Bone marrow (tissue), 2 donors: ENCODE measurements at regions not wholly inside any gene's neighbourhood (a gene's known extent, or its start where the extent isn't known, plus 50 kb on each side); places are given as distances from the start of the nearest gene placed in this dataset.

Experiments used
- DNase-seq, 2 donors: peaks; one replicate each; lab custom pipeline; 2025; lab: John Stamatoyannopoulos, UW

DNA sequence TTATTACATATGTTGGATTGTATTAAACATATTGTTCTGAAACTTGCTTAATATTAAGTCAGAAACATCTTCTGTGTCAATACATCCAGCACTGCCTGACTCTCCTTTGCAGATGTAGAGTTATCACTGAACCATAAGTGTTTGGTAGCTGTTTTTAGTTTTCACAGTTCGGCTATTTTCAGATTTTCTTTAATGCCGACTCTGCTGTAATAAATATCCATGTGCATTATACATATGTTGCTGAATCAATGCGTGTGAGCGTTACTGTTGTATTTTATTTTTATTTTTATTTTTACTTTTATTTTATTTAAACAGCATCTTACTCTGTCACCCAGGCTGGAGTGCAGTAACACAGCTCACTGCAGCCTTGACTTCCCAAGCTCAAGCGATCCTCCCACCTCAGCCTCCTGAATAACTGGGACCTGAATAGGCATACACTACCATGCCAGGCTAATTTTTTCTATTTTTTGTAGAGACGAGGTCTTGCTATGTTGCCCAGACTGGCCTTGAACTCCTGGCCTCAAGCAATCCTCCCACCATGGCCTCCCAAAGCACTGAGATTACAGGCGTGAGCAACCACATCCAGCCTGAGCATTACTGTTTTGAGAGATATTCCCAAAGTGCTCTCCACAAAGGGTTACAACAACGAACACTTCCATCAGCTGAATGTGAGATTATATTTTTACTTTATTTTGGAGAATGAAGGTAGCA is 50.7 kb upstream of the NOCT start:
- DNase-seq = no peak

DNA sequence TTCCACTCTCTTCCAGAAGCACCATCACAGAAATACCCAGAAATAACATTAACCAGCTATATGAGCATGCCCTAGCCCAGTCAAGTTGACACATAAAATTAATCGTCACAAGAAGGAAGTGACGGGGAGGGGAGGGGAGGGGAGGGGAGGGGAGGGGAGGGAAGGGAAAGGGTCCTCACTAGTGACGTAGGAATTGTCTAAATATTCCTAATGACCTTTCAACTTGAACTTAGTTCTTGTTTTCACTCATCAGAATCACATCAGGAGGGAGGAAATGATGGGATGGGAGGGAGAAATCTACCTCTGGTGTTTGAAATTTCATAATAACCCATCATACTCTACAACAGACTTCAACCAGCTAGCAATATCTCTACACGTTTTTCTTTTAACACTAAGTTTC is 52.2 kb upstream of the NOCT start:
- no peak for DNase-seq

DNA sequence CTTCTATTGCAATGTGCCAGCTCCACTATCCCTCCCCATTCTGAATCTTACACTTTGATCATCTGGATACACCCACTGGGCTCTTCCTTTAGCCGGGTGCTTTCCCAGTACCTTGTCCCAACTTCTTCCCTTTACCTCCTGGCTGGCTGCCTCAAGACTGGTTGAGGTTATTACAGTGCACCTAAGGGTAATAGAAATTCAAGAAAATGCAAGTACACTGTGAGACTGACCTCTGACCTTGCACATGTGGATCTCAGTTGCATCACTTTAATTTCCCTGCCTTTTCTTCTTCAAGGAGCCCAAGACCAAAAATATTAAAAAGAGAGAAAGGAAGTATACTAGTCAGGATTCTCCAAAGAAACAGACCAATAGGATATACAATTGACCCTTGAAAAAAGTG is 53.9 kb upstream of the NOCT start:
- DNase-seq = no peak

DNA sequence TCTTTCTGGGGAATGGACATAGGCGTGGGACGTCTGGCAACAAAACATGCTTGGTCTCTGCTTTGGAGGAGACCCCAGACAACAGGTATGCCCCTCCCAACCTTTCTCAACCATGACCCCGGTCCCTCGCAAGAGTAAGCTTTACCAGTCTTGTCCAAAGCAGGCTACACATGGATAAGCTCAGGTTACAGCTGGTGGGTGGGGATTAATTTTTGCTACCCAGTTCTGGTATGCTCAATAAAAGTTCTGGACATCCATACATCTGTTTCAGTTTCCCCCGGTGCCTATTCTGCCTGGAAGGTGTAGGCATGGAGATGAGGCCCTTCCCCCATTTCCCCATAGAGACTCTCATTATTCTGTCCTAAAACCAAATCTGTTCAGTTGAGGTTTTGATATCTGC is 54.5 kb upstream of the NOCT start:
- no peak for DNase-seq

DNA sequence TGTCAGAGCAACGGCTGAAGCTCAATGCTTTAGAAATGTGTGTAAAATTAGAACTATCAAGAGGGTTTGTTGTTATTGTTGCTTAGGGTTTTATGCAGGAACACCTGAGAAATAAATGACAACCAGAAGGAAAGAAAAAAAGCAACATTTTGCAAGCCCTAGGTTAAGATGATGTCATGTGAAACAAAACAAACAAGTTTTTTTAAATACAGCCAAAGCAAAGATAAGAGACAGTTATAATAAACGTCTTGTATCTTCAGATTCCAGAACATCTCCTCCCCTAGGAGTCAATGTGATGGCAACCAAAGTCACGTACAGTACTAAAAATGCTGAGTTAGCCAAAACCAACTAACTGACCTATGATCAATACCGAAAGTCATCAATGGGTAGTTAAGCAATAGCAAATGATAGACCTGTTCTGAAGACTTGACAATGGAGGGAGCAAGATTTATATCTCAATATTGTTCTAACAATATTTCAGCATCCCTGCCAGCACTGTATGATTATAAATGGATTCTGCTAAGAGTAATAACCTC is 55.3 kb upstream of the NOCT start:
- no peak for DNase-seq

DNA sequence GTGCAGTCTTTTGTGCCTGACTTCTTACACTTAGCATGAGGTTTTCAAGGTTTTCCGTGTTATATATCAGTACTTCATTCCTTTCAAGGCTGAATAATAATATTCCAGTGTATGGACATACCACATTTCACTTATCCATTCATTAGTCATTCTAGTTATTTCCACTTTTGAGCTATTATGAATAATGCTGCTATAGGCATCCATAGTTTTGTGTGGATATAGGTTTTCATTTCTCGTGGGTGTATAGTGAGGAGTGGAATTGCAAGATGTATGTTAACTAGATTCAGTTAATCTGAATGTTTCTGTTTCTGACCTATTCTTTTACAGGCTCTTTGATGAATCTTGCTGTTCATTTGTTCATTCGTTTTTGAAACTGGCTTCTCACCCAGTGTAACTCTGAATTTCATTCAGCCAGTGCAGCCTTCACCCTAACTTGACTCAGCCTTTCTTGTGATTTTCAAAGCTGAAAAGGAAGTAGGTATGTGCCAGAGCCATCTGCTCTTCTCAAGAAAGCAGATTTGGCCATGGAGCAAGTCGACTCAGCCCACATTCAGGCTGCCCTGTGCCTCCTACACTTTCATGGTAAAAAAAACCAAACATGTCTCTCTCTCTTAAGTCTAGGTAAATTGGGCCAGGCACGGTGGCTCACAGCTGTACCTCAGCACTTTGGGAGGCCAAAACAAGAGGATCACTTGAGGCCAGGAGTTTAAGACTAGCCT is 56.3 kb upstream of the NOCT start:
- DNase-seq = peak in 1 of 2 donors; percentile 37

DNA sequence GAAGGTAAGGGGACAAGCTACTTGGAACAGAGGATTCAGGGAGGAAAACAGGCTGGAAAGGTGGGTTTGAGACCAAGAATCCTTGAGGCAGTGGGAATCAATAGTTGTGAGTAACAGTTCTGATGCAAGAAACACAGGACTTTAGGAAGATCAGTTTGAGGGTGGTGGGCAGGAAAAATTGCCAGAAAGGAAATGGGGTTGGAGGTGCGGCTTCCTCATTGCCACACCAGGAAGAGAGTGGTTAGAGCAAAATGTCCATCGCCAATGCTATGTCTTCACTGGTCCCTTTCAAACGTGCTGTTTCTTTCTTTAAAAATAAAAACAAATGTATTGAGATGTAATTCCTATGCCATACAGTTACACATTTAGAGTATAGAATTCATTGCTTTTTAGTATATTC is 57.1 kb upstream of the NOCT start:
- DNase-seq = no peak

DNA sequence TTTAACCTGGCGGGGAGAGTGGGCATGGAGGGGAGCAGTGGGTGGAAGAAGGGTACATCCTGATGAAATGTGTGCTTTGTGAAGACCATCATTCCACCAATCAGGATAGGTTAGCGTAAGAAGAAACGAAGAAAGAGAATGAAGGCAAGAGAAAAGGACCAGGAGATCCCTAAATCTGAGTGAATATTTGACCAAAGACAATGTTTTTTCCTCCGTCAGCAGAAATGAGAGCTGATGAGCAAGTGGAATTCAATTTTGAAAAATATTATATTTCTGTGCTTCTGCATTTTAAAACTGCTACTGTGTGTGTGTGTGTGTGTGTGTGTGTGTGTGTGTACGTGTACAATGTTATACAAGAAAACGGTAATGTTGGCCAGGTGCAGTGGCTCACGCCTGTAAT is 58.3 kb upstream of the NOCT start:
- DNase-seq = no peak

DNA sequence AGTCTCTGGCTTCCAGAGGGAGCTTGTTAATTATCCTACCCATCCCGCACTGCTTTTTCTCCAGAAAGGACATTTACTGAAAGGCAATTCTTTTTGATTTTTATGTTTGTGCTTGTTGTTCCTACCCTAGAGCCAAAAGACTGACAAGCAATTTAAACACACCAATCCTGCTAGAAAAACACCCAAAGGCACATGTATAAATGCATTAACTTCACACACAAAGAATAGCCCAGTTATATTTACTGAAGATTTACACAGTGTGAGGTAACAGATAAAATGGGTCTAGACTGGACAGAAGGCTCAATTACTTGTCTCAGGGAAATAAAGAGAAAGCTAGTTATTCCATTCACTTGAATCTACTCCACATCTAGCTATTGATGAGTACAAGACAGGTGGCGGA is 61.2 kb upstream of the NOCT start:
- no peak for DNase-seq

DNA sequence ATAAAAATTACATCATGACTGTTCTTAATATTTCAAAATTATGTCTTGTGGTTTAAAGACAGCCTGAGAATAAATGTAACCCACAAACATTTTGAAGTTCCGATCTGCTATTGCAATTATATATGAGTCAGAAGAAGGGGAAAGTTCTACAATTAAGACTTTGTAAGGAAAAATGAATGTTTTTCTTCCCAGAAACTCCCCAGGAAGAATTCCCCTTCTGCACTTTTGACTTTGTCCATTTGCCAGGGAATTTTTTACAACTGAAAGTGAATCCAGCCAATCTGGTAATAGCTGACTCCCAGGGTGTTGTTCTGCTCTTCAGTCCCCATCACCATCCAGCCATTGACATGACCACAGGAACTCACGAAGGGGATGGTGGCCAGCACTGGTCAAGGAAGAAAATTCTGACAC is 61.6 kb upstream of the NOCT start:
- no peak for DNase-seq

DNA sequence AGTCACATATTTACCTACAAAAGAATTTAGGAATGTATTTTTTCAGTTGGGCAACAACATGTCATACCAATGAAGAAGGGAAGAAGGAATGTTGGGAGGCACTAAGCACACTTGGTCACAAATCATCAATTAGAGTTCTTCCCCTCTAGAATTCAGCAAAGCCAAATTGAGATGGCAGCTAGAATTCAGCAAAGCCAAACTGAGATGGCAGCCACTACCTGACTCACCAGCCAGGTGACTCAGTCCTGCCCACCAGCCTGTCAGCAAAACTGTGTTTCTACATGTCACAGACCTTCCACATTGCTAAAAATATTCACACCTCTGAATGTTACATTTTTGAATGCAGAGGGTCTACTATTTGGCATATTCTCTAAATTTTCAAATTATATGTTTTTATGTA is 63.2 kb upstream of the NOCT start:
- no peak for DNase-seq

DNA sequence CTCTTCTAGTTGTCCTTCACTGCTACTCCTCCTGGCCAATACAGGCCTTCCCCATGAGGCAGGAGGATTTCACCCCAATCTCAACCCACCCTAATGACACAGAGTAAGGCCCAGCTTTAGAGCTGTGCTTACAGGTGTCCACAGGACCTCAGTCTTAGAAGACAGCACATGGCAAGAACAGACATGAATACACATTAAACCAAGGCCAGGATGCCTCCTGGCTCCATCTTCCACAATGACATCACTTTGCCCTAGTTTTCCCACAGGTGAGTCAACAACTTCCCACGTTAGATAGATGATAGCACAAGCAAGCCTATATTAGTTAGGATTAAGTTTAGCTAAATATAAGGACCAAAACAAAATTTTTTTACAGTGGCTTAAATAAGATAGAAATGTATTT is 63.8 kb upstream of the NOCT start:
- DNase-seq = no peak

DNA sequence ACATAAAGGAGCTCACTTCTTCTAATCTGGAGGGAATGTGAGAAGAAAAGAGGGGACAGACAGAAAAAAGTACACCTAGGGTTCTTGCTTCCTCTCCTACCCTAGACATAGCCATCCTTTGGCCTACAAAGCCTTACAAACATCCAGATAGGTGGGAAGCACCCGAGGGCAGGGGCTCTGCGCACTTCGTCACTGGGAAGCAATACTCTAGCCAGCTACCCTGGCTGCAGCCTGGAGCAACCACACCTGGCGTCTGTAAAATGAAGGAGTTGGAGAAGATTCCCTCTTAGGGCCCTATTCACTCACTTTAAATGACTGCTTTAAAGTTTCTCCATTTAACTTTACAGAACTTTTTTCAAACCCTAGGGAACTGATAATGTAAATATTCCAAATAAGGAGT is 65.7 kb upstream of the NOCT start:
- no peak for DNase-seq

DNA sequence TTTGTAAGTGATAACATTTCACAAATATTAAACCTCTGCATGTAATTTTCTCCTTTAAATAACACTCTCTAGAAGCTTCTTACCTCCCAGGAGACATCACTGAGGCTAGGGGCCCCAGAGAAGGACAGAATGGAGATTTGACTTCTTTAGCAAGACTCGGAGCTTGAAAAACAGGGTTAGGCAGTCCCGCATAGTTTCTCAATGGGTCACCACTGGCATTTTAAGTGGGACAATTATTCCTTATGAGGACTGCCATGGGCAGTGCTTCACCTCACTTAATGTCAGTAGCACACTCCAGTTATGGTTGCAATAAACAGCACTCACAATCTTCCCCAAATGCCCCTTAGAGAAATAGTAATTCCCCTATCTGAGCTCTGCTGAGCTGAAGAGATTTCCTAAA is 66.7 kb upstream of the NOCT start:
- DNase-seq = no peak

DNA sequence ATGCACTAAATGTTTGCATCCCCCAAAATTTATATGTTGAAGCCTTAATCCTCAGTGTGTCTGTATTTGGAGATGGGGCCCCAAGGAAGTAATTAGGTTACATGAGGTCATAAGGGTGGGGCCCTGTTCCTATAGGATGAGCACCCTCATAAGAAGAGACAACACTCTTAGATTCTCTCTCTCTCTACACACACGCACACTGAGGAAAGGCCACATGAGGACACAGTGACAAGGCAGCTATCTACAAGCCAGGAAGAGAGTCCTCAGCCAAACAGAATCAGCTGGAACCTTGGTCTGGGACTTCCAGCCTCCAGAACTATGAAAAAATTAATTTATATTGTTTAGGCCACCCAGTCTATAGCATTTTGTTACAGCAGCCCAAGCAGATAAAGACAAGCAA is 69.3 kb upstream of the NOCT start:
- DNase-seq = no peak

DNA sequence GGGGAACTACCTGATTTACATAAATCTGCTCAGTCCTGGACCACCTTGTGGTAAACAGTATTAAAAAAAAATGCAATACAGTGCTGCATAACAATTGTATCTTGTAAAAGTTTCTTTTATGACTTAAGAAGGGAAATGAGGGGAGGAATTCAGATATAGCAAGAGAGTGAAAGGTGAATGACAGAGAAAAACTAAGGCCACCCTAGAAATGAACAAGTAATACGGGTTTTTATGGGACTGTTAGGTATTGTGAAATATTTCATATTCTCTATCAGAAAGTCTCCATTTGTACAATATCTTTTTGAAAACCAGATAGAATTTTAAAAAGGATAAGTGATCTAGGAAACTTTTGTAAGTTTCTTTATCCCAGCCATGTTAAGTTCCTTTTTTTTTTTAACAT is 69.7 kb upstream of the NOCT start:
- no peak for DNase-seq

DNA sequence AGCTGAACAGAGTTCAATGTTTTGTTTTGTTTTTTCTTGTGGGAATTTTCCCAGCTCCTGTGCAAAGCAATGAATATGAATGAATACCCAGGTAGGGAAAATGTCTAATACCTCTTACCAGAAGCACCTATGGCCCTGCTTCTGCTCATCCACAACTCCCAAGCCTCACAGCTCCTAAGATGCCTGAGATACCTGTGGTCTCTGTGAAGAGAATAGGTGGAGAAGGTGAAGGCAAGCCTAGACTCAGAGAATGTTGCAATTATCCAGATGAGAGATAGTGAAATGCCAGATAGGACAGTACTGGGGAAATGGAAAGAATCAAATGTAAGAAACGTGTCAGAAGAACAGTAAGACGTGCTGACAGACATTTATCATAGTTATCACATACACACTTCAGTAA is 70.2 kb upstream of the NOCT start:
- no peak for DNase-seq

DNA sequence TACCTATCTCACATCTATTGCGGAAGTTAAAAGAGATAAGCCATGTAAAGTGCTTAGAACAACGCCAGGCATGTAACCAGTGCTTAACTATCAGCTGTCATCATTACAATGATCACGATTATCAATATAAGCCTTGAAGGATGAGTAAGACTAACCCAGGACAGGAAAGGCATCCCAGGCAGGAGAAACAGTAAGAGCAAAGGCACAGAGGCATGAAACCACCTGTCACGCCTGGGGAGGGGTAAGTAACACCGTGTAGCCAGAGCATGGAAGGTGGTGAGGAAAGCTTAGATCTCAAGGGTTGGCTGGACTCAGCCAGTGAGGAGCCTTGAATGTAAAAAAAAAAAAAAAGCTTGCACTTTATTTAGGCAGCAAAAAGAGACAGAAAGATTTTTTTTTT is 71.7 kb upstream of the NOCT start:
- no peak for DNase-seq

DNA sequence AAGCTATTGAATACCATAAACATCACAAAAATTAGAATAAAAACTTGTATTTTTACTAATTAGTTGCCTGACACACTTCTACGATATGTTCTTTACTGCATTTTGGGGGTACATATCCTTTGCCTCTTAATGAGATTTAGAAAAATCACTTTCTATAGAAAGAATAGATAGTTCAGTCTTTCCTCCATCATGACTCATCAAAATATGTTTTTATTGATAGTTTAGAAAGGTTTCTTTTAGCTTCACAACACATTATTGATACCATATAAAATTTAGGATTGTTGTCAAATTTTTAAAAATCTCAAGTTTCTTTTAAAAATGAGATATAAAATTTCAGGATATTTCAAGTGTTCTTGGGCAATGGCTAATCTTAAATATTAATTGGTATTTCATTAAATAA is 74.5 kb upstream of the NOCT start:
- DNase-seq = no peak

DNA sequence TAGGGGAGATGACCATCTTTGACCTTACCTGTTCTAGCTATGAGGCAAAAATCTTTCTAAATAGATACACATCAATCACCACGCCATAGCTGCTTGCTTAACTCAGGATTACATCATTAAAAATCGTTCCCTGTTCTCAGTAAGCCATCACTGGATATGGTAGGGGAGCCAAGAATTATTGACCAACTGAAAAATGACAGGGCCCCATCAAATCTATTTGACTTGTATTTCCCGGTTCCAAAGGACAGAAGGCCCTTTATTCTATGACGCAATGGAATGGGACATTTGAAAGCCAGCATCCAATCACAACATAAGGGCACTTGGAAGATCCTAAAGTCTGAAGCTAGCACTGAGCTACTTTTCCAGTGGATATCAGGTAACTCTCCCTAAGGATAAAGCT is 75.6 kb upstream of the NOCT start:
- DNase-seq = no peak

DNA sequence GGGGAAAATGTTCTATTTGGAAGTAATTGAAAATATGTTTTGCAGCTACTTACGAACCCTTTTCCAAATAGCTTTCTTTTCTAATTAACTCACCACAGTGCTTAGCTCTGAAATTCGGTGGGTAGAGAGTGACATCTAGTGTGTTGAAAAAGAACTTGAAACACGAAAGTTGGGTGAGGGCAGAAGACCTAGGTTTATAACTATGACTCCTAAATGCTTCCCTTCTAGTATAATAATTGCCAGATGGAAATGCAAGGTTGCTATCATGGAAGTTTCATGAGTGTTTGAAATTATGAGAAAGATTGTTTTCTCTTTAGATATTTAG is 77.3 kb upstream of the NOCT start:
- peak in 1 of 2 donors; percentile 34 for DNase-seq

DNA sequence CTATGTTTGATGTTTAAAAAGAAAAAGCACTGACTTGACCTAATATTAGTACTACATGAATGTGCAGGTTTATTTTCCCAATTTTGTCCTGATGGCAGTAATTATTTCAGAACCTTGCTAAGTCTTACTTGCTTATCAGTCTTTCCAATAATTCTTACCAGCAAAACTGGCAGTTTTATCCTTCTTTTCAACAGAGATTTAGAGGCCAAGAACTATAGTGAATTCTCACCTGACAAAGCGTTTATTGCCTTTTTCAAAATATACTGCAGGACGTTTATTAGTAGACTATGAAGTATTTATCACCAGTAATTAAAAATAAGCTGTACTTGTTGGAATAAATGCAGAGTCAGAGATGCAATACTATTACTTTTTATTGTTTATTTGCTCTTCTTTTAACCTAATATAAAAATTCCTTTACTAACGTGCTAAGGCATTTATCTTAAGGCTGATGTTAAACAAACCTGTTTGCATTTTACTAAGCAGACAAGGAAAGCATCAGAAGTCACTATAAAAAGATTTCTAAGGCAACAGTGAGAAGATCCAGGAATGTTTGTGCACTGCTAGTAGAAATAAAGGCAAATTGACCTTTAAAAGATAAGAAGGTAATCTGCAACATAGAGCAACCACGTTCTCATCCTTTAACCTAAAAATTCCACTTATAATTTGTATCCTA is 80.3 kb upstream of the NOCT start:
- no peak for DNase-seq

DNA sequence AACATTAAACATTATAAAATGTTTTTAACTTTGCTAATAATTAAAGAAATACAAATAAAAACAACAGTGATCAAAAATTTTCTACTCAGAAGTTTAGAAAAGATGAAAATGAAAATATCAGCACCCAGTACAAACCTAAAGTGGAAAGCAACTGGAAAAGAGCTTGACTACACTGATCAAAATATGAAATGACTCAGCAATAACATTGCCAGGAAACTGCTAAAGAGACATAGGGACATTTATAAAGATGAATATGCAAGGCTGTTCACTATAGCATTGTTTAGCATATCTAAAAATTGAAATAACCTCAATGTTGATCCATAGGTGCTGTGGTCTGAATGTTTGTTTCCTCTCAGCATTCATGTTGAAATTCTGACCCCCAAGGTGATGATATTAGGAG is 88.5 kb upstream of the NOCT start:
- no peak for DNase-seq
